Ishikawa (cell line): ENCODE measurements at regions not wholly inside any gene's neighbourhood (a gene's known extent, or its start where the extent isn't known, plus 50 kb on each side); places are given as distances from the start of the nearest gene placed in this dataset.

ENCODE experiments used
- CEBPB ChIP-seq: IDR thresholded peaks from 2 replicates; pipeline ENCODE4 v1.6.1; 2012
- CREB1 ChIP-seq: IDR thresholded peaks from 2 replicates; pipeline ENCODE4 v1.6.1; 2012; ENCODE audit warnings: low read depth
- EGR1 ChIP-seq: IDR thresholded peaks from 2 replicates; pipeline ENCODE4 v1.6.1; 2012
- EP300 ChIP-seq: IDR thresholded peaks from 2 replicates; pipeline ENCODE4 v1.6.1; 2012; ENCODE audit warnings: borderline replicate concordance
- RAD21 ChIP-seq: IDR thresholded peaks from 2 replicates; pipeline ENCODE4 v1.6.1; 2012; ENCODE audit warnings: low read depth
- TAF1 ChIP-seq: IDR thresholded peaks from 2 replicates; pipeline ENCODE4 v1.6.1; 2012; ENCODE audit warnings: low read depth, mild to moderate bottlenecking
- TCF12 ChIP-seq: IDR thresholded peaks from 2 replicates; pipeline ENCODE4 v1.6.1; 2012; ENCODE audit warnings: low read depth
- YY1 ChIP-seq: IDR thresholded peaks from 2 replicates; pipeline ENCODE4 v1.6.1; 2012; ENCODE audit warnings: low read depth
- TF ChIP-seq, protein P1 (sequence below): IDR thresholded peaks from 2 replicates; pipeline ENCODE4 v1.6.1; 2012
- TF ChIP-seq, protein P2 (sequence below): IDR thresholded peaks from 2 replicates; pipeline ENCODE4 v1.6.1; 2012
- TF ChIP-seq, protein P3 (sequence below): IDR thresholded peaks from 2 replicates; pipeline ENCODE4 v1.6.1; 2012; ENCODE audit warnings: low read depth, mild to moderate bottlenecking

DNA sequence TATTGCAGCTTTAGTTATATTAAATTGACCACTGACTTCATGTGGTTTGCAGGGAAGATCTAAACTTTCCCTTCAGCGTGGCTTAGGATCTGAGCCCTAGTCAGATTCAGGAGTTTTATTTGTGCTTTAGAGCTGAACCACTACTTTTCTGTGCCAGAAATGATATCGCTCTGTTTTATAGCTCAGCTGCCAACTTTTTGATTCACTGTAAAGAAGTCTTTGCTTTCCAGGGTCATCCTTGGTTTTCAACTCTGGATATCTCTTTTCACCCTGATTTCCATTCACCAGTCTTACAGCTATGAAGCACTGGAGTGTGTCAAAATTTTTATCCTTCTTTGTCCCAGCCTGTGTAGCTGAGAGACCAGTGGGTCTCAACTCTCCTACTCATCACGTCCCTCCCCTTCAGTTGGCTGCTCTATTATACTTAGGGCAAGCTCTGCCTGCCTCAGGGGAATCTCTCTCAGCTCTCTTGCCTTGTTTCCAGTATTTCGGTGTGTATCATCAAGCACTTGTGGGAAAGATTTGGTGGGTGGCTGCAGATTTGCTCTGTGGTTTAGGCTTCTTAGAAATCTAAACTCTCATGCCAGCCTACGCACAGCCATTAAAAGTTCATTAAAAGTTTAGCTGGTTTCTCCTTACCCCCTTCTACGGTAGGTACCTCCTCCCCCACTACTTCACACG, 425.5 kb downstream of the TENT5A start:
- TF ChIP-seq, protein P1, sequence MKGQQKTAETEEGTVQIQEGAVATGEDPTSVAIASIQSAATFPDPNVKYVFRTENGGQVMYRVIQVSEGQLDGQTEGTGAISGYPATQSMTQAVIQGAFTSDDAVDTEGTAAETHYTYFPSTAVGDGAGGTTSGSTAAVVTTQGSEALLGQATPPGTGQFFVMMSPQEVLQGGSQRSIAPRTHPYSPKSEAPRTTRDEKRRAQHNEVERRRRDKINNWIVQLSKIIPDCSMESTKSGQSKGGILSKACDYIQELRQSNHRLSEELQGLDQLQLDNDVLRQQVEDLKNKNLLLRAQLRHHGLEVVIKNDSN: no peak
- TF ChIP-seq EP300 (no peak), TAF1 (no peak), RAD21 (no peak), CEBPB (no peak), EGR1 (no peak), CREB1 (no peak), YY1 (no peak), TCF12 (no peak)
- TF ChIP-seq, protein P2, sequence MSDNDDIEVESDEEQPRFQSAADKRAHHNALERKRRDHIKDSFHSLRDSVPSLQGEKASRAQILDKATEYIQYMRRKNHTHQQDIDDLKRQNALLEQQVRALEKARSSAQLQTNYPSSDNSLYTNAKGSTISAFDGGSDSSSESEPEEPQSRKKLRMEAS: no peak
- TF ChIP-seq, protein P3, sequence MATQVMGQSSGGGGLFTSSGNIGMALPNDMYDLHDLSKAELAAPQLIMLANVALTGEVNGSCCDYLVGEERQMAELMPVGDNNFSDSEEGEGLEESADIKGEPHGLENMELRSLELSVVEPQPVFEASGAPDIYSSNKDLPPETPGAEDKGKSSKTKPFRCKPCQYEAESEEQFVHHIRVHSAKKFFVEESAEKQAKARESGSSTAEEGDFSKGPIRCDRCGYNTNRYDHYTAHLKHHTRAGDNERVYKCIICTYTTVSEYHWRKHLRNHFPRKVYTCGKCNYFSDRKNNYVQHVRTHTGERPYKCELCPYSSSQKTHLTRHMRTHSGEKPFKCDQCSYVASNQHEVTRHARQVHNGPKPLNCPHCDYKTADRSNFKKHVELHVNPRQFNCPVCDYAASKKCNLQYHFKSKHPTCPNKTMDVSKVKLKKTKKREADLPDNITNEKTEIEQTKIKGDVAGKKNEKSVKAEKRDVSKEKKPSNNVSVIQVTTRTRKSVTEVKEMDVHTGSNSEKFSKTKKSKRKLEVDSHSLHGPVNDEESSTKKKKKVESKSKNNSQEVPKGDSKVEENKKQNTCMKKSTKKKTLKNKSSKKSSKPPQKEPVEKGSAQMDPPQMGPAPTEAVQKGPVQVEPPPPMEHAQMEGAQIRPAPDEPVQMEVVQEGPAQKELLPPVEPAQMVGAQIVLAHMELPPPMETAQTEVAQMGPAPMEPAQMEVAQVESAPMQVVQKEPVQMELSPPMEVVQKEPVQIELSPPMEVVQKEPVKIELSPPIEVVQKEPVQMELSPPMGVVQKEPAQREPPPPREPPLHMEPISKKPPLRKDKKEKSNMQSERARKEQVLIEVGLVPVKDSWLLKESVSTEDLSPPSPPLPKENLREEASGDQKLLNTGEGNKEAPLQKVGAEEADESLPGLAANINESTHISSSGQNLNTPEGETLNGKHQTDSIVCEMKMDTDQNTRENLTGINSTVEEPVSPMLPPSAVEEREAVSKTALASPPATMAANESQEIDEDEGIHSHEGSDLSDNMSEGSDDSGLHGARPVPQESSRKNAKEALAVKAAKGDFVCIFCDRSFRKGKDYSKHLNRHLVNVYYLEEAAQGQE: no peak
